ENCODE measurements at regions not wholly inside any gene's neighbourhood (a gene's known extent, or its start where the extent isn't known, plus 50 kb on each side); places are given as distances from the start of the nearest gene placed in this dataset.

DNA sequence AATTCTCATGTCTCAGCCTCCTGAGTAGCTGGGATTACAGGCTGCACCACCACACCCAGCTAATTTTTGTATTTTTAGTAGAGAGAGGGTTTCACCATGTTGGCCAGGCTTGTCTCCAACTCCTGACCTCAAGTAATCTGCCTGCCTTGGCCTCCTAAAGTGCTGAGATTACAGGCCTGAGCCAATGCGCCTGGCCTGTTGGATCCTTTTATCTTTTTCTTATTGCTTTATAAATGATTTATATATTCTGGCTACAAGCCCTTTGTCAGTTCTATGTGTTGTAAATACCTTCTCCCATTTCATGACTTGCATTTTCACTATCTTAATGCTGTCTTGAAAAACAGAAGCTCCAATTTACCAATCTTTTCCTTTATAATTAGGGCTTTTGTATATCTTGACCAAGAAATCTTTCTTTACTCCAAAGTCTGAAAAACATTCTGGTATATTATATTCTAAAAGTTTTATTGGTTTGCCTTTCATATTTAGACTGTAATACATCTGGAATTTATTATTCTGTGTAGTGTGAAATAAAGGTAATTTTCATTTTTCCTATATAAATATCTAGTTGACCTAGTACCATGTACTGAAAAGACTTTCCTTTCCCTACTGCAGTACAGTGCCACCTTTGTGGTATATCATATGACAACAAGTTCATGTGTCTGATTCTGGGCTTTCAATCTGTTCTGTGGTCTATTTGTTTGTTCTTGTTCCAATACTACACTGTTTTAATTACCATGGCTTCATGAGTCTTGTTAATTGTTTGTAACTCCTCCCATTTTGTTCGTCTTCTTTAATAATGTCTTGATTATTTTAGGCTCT lies 52.9 kb upstream of the RNU6-1 start:
- H3K4me1 Mint-ChIP-seq: no peaks in the 10 kb centered on the region
- H3K27me3 Mint-ChIP-seq: peaks cover 15% of the 10 kb centered on the region
- no peaks in the 10 kb centered on the region for H3K36me3 Mint-ChIP-seq

DNA sequence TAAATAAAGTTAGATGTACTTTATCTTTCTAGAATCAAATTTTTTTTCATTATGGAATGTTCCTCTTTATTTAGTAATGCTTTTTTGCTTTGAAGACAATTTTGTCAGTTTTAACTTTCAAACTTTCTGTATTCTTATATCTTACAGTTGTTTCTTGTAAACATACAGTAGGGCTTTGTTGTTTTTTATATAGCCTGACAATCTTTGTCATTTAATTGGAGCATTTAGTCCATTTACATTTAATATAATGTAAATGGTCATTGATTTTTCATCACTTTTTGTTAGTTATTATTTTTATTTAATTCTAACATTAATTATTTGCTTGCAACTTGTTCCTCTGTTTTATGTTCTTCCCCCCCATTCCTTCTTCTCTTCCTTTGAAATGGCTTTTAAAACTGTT lies 55.4 kb upstream of the RNU6-1 start:
- H3K36me3 Mint-ChIP-seq: no peaks in the 10 kb centered on the region
- H3K27me3 Mint-ChIP-seq: peaks cover 4% of the 10 kb centered on the region

More for the DNA sequence above, 52.9 kb upstream of the RNU6-1 start:
- Mint-ChIP-seq H3K27ac (no peak overlapping the region), H3K4me3 (no peak overlapping the region), H3K9me3 (peaks cover 3 to 14% (median 14%) of the 10 kb centered on the region in 3 donors)

GRCh38 chr15:67897646-67898339 lies 57.9 kb upstream of the RNU6-1 start:
- peaks cover 5% of the 10 kb centered on the region for H3K27me3 Mint-ChIP-seq
- H3K27ac Mint-ChIP-seq: no peak overlapping the region
- no peak overlapping the region for H3K4me3 Mint-ChIP-seq
- no peaks in the 10 kb centered on the region for H3K36me3 Mint-ChIP-seq
- peaks cover 0 to 2% (median 0%) of the 10 kb centered on the region in 3 donors for H3K4me1 Mint-ChIP-seq
- peaks cover 3 to 6% (median 3%) of the 10 kb centered on the region in 3 donors for H3K9me3 Mint-ChIP-seq

More for the DNA sequence above, 55.4 kb upstream of the RNU6-1 start:
- Mint-ChIP-seq H3K9me3 (peaks cover 3 to 9% (median 8%) of the 10 kb centered on the region in 3 donors), H3K4me3 (no peak overlapping the region), H3K27ac (no peak overlapping the region), H3K4me1 (no peaks in the 10 kb centered on the region)

GRCh38 chr15:67899596-67900283 lies 59.9 kb upstream of the RNU6-1 start:
- Mint-ChIP-seq H3K4me3 (no peak overlapping the region), H3K9me3 (peaks cover 3 to 6% (median 3%) of the 10 kb centered on the region in 3 donors), H3K27ac (no peak overlapping the region), H3K27me3 (peaks cover 5% of the 10 kb centered on the region), H3K4me1 (peaks cover 0 to 5% (median 2%) of the 10 kb centered on the region in 3 donors), H3K36me3 (no peaks in the 10 kb centered on the region)

GRCh38 chr15:67900621-67901147 lies 60.8 kb upstream of the RNU6-1 start:
- Mint-ChIP-seq H3K27me3 (peaks cover 3% of the 10 kb centered on the region), H3K36me3 (no peaks in the 10 kb centered on the region), H3K9me3 (peaks cover 0 to 2% (median under 1%) of the 10 kb centered on the region in 3 donors), H3K4me3 (no peak overlapping the region), H3K4me1 (peaks cover 0 to 5% (median 2%) of the 10 kb centered on the region in 3 donors), H3K27ac (no peak overlapping the region)

GRCh38 chr15:67901922-67902321 lies 62.1 kb upstream of the RNU6-1 start:
- Mint-ChIP-seq H3K4me1 (peaks cover 0 to 5% (median 2%) of the 10 kb centered on the region in 3 donors), H3K27me3 (peaks cover 4% of the 10 kb centered on the region), H3K27ac (no peak overlapping the region), H3K4me3 (no peak overlapping the region), H3K36me3 (no peaks in the 10 kb centered on the region), H3K9me3 (no peaks in the 10 kb centered on the region)

DNA sequence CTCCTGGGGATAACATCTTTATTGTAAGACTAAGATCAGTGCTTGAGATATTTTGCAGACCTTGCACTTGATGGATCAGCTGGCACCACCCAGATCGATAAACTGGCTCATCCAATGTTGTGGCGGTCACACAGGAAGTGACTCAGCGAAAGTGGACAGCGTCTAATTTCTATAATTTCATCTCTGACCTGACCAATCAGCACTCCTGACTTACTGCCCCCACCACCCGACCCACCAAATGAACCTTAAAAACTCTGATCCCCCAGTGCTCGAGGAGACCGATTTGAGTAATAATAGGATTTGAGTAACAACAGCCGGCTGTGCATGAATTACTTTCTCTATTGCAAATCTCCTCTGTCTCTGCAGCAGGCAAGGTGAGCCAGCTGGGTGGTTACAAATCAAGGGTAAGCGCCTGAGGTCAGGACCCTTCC lies 62.7 kb upstream of the RNU6-1 start:
- Mint-ChIP-seq H3K4me3 (peak overlapping the region in 3 of 4 donors; percentile 53 to 84 (median 82)), H3K36me3 (no peaks in the 10 kb centered on the region), H3K27ac (peak overlapping the region in 1 of 3 donors; percentile 63), H3K27me3 (peaks cover 4% of the 10 kb centered on the region), H3K9me3 (no peaks in the 10 kb centered on the region), H3K4me1 (peaks cover 0 to 5% (median 2%) of the 10 kb centered on the region in 3 donors)

DNA sequence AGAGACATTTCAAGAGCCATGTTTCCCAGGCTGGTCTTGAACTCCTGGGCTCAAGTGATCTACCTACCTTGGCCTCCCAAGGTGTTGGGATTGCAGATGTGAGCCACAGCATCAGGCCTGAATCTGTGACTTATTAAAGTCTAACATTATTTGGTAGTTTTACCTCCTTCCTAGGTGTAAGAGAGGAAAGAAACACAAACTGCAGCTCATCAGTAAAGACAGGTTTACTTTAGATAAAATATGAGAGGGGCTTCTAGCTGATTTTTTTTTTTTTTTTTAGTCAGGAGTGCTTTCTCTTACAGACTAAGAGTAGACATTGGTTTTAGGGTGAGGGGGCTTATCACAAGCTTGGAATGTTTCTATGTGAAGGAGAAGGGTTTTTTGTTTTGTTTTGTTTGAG lies 63.9 kb upstream of the RNU6-1 start:
- no peaks in the 10 kb centered on the region for H3K36me3 Mint-ChIP-seq
- H3K27me3 Mint-ChIP-seq: peaks cover 4% of the 10 kb centered on the region
- peaks cover 0 to 5% (median 2%) of the 10 kb centered on the region in 3 donors for H3K4me1 Mint-ChIP-seq
- no peak overlapping the region for H3K27ac Mint-ChIP-seq
- H3K9me3 Mint-ChIP-seq: peaks cover 0 to under 1% (median 0%) of the 10 kb centered on the region in 3 donors
- no peak overlapping the region for H3K4me3 Mint-ChIP-seq

DNA sequence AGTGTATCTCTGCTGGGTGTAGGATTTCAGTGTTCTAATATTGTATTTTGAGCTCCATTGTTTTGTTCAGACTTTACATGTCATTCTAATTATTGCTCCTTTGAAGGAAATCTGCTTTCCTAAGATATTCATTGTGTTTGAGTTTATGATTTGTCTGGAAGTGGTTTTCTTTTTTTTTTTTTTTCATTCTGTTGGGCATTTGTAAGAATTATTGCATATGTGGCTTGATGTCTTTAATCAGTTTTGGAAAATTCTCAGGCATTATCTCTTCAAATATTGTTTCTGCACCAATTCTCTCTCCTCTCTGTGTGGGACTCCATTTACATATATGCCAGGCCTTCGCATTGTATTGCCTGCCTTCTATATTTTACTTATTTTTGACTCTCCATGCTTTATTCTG lies 65.8 kb upstream of the RNU6-1 start:
- H3K9me3 Mint-ChIP-seq: peaks cover 4 to 10% (median 4%) of the 10 kb centered on the region in 3 donors
- no peak overlapping the region for H3K4me3 Mint-ChIP-seq
- H3K4me1 Mint-ChIP-seq: peaks cover 0 to 5% (median 2%) of the 10 kb centered on the region in 3 donors
- no peak overlapping the region for H3K27ac Mint-ChIP-seq
- H3K27me3 Mint-ChIP-seq: peaks cover 4% of the 10 kb centered on the region
- no peaks in the 10 kb centered on the region for H3K36me3 Mint-ChIP-seq

- Mint-ChIP-seq H3K4me1 (peaks cover 0 to 5% (median 2%) of the 10 kb centered on the region in 3 donors), H3K4me3 (no peak overlapping the region), H3K27ac (no peak overlapping the region), H3K27me3 (peaks cover 4% of the 10 kb centered on the region), H3K9me3 (peaks cover 6 to 15% (median 9%) of the 10 kb centered on the region in 3 donors), H3K36me3 (no peaks in the 10 kb centered on the region)
Measured at GRCh38 chr15:67906382-67906781, 66.5 kb upstream of the RNU6-1 start.

- H3K36me3 Mint-ChIP-seq: no peaks in the 10 kb centered on the region
- peaks cover 6 to 15% (median 12%) of the 10 kb centered on the region in 3 donors for H3K9me3 Mint-ChIP-seq
Measured at GRCh38 chr15:67907184-67907723, 67.4 kb upstream of the RNU6-1 start.

GRCh38 chr15:67908756-67909155 lies 68.9 kb upstream of the RNU6-1 start:
- Mint-ChIP-seq H3K27me3 (peaks cover 1% of the 10 kb centered on the region), H3K4me3 (no peak overlapping the region), H3K4me1 (peaks cover 0 to 4% (median 4%) of the 10 kb centered on the region in 3 donors), H3K9me3 (peaks cover 6 to 15% (median 12%) of the 10 kb centered on the region in 3 donors), H3K36me3 (no peaks in the 10 kb centered on the region), H3K27ac (no peak overlapping the region)

More at GRCh38 chr15:67907184-67907723, 67.4 kb upstream of the RNU6-1 start:
- peaks cover 0 to 9% (median 6%) of the 10 kb centered on the region in 3 donors for H3K4me1 Mint-ChIP-seq
- H3K27me3 Mint-ChIP-seq: peaks cover 4% of the 10 kb centered on the region
- H3K4me3 Mint-ChIP-seq: no peak overlapping the region
- H3K27ac Mint-ChIP-seq: no peak overlapping the region

DNA sequence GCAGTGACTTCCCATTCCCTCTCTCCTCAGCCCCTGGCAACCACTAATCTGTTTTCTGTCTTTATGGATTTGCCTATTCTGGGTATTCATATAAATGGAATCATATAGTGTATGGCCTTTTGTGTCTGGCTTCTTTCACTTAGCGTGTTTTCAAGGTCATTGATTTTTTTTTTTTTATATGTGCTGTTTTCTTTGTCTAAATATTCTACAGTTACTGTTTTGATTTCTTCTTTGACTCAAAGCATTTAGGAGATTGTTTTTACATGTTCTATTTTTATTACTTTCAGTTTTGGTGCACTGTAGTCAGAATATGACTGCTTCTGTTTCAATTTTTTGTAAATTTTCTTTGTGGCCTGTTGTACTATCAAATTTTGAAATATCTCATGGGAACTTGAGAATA lies 71.9 kb upstream of the RNU6-1 start:
- Mint-ChIP-seq H3K4me1 (peaks cover 0 to 4% (median 4%) of the 10 kb centered on the region in 3 donors), H3K9me3 (peaks cover 8 to 15% (median 12%) of the 10 kb centered on the region in 3 donors), H3K36me3 (no peaks in the 10 kb centered on the region), H3K27ac (no peak overlapping the region), H3K4me3 (peak overlapping the region in 2 of 4 donors; percentile 10 to 76), H3K27me3 (no peaks in the 10 kb centered on the region)

DNA sequence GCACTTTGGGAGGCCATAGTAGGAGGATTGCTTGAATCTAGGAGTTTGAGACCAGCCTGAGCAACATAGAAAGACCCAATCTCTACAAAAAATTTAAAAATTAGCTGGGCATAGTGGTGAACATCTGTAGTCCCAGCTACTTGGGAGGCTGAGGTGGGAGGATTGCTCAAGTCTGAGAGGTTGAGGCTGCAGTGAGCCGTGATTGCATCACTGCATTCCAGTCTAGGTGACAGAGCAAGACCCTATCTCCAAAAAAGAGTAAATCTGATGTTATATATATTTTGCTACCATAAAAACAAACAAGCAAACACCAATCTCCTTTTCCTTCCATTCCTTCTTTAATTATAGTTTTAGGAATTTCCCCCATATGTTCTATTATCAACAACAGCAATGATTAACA lies 74.2 kb upstream of the RNU6-1 start:
- Mint-ChIP-seq H3K9me3 (peaks cover 7 to 27% (median 17%) of the 10 kb centered on the region in 3 donors), H3K27me3 (no peaks in the 10 kb centered on the region), H3K4me1 (peaks cover 0 to 4% (median 4%) of the 10 kb centered on the region in 3 donors), H3K4me3 (no peak overlapping the region), H3K27ac (peak overlapping the region in 1 of 3 donors; percentile 2), H3K36me3 (no peaks in the 10 kb centered on the region)

All from IgD-negative memory B cell (primary cell).